ENCODE measurements at regions not wholly inside any gene's neighbourhood (a gene's known extent, or its start where the extent isn't known, plus 50 kb on each side); places are given as distances from the start of the nearest gene placed in this dataset.

DNA sequence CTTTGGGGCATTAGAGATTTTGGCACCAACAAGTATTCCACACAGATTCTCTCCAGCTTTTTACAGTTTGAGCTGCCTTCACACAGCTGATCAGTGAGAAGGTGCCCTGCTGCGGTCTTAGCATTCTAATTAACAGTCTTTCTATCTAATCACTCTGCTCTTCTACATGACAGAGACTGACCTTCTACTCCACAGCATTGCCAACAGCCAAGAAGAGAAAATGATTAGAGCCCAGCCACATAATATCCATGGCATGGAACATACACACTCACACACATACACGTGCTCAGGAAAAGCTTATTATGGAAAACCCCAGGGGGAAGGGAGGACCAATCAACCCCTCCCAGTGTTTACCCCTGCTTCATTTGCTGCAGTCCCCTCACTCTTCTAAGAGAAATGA is 76.1 kb upstream of the PPP2R3A start:
- no peak for DNase-seq (ENCODE audit: low spot score)
- TF ChIP-seq, protein P1, sequence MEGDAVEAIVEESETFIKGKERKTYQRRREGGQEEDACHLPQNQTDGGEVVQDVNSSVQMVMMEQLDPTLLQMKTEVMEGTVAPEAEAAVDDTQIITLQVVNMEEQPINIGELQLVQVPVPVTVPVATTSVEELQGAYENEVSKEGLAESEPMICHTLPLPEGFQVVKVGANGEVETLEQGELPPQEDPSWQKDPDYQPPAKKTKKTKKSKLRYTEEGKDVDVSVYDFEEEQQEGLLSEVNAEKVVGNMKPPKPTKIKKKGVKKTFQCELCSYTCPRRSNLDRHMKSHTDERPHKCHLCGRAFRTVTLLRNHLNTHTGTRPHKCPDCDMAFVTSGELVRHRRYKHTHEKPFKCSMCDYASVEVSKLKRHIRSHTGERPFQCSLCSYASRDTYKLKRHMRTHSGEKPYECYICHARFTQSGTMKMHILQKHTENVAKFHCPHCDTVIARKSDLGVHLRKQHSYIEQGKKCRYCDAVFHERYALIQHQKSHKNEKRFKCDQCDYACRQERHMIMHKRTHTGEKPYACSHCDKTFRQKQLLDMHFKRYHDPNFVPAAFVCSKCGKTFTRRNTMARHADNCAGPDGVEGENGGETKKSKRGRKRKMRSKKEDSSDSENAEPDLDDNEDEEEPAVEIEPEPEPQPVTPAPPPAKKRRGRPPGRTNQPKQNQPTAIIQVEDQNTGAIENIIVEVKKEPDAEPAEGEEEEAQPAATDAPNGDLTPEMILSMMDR (IDR thresholded peaks at IDR 0.05; ENCODE audit: unreplicated experiment) = no peak
- no peaks in the 10 kb centered on the region for H3K36me3 Mint-ChIP-seq (ENCODE audit: low read depth, unreplicated experiment)
- no peak overlapping the region for H3K4me3 Mint-ChIP-seq (ENCODE audit: unreplicated experiment)
- H3K27ac Mint-ChIP-seq (ENCODE audit: unreplicated experiment) = no peak overlapping the region
- no peaks in the 10 kb centered on the region for H3K27me3 Mint-ChIP-seq (ENCODE audit: unreplicated experiment)
- no peaks in the 10 kb centered on the region for H3K9me3 Mint-ChIP-seq (ENCODE audit: unreplicated experiment)
- H3K4me1 Mint-ChIP-seq (ENCODE audit: unreplicated experiment) = no peaks in the 10 kb centered on the region

DNA sequence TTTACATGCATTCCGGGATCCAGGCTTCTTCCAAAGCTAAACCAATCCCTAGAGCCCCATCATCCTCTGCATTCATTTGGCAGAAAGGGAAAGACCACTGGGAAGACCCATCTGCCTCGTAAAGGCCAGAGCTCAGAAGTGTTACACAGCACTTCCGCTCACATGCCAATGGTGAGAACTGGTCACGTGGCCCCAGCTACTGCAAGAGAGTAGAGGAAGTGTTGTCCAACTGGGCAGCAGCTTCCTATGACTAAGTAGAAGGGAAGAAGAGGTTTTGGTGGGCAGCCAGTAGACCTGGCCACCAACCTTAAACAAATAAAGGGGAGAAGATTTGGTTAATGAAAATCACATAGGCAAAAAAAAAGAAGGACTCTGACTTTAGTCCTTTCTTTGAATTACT is 74.4 kb upstream of the PPP2R3A start:
- Mint-ChIP-seq H3K27me3 (ENCODE audit: unreplicated experiment) (no peaks in the 10 kb centered on the region), H3K4me1 (ENCODE audit: unreplicated experiment) (no peaks in the 10 kb centered on the region), H3K27ac (ENCODE audit: unreplicated experiment) (no peak overlapping the region), H3K36me3 (ENCODE audit: low read depth, unreplicated experiment) (no peaks in the 10 kb centered on the region), H3K4me3 (ENCODE audit: unreplicated experiment) (no peak overlapping the region), H3K9me3 (ENCODE audit: unreplicated experiment) (no peaks in the 10 kb centered on the region)
- TF ChIP-seq, protein P1 (IDR thresholded peaks at IDR 0.05; ENCODE audit: unreplicated experiment) = no peak
- no peak for DNase-seq (ENCODE audit: low spot score)

DNA sequence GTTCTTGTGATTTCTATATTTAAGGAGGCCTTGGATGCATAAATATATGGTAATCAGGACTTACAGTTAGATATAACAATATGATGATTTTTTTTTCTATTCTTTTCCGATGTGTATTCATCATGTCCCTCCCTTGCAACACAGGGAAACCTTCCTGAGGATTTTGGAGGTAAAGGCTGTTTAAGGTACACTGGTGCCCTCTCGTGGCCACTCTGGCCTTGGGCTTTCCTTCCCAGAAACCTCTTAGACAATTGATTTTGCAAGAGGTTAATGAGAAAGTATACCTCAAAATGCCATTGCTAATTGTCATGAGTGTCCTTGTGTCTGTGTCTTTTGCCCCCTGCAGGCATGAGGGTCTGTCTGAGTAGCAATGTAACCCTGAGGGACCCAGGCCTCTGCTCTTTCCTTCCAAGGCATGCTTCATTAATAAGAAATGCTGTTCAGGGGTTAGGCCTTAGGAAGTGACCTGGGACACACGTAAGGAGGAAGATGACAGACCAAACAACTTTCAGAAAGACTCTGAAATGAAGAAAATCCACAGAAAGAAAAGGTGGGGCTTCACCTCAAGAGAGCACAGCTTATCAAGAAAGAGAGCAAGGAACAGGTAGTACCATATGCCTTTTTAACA is 70.3 kb upstream of the PPP2R3A start:
- DNase-seq (ENCODE audit: low spot score) = peak; percentile 79
- TF ChIP-seq, protein P1 (IDR thresholded peaks at IDR 0.05; ENCODE audit: unreplicated experiment) = peak; percentile 64
- H3K4me3 Mint-ChIP-seq (ENCODE audit: unreplicated experiment) = no peak overlapping the region
- H3K27ac Mint-ChIP-seq (ENCODE audit: unreplicated experiment) = no peak overlapping the region
- no peaks in the 10 kb centered on the region for H3K9me3 Mint-ChIP-seq (ENCODE audit: unreplicated experiment)
- no peaks in the 10 kb centered on the region for H3K27me3 Mint-ChIP-seq (ENCODE audit: unreplicated experiment)
- no peaks in the 10 kb centered on the region for H3K4me1 Mint-ChIP-seq (ENCODE audit: unreplicated experiment)
- H3K36me3 Mint-ChIP-seq (ENCODE audit: low read depth, unreplicated experiment) = no peaks in the 10 kb centered on the region

DNA sequence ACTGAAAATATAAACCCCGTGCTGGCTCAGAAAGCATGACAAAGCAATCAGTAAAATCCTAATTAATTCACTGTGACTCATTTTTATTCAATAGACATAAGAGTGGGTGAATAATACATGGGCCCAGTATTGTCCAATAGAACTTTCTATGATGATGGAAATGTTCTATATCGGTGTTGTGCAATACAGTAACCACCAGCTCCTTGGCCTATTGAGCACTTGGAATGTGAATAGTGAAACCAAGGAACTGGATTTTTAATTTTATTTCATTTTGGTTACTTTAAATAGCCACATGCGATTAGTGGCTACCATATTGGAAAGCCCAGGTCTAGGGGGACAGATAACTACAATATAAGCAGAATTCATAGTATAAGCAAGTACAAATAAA is 69.8 kb upstream of the PPP2R3A start:
- Mint-ChIP-seq H3K27me3 (ENCODE audit: unreplicated experiment) (no peaks in the 10 kb centered on the region), H3K4me1 (ENCODE audit: unreplicated experiment) (no peaks in the 10 kb centered on the region), H3K9me3 (ENCODE audit: unreplicated experiment) (no peaks in the 10 kb centered on the region), H3K4me3 (ENCODE audit: unreplicated experiment) (no peak overlapping the region), H3K36me3 (ENCODE audit: low read depth, unreplicated experiment) (no peaks in the 10 kb centered on the region), H3K27ac (ENCODE audit: unreplicated experiment) (no peak overlapping the region)
- no peak for DNase-seq (ENCODE audit: low spot score)
- TF ChIP-seq, protein P1 (IDR thresholded peaks at IDR 0.05; ENCODE audit: unreplicated experiment) = no peak

DNA sequence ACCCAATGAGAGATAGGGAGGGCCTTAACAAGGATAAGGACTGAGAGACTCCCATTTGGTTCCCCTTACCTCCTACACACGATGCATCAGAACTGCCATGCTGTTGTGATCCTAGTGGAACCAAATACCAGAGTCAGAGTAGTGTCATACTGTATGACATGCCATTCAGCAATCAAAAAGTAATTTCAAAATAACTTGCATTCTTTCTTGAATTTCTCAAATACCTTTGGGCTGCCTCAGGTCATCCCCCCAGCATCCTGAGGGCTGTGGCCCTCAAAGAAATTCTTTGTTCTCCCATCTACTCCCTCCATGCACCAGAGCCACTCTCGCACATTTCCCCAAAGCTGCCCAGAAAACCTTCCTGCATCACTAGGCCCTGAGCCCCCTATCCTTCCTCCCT is 68.9 kb upstream of the PPP2R3A start:
- Mint-ChIP-seq H3K36me3 (ENCODE audit: low read depth, unreplicated experiment) (no peaks in the 10 kb centered on the region), H3K9me3 (ENCODE audit: unreplicated experiment) (no peaks in the 10 kb centered on the region)
- DNase-seq (ENCODE audit: low spot score) = no peak

More for the DNA sequence above, 68.9 kb upstream of the PPP2R3A start:
- no peak overlapping the region for H3K27ac Mint-ChIP-seq (ENCODE audit: unreplicated experiment)
- TF ChIP-seq, protein P1 (IDR thresholded peaks at IDR 0.05; ENCODE audit: unreplicated experiment) = no peak
- H3K4me1 Mint-ChIP-seq (ENCODE audit: unreplicated experiment) = no peaks in the 10 kb centered on the region
- H3K27me3 Mint-ChIP-seq (ENCODE audit: unreplicated experiment) = no peaks in the 10 kb centered on the region
- H3K4me3 Mint-ChIP-seq (ENCODE audit: unreplicated experiment) = no peak overlapping the region

Measured in endothelial cell (in vitro differentiated cells).